ENCODE measurements at regions not wholly inside any gene's neighbourhood (a gene's known extent, or its start where the extent isn't known, plus 50 kb on each side); places are given as distances from the start of the nearest gene placed in this dataset.
A peak's percentile ranks its signal among the peaks of the same experiment; 100 is the strongest.

DNA sequence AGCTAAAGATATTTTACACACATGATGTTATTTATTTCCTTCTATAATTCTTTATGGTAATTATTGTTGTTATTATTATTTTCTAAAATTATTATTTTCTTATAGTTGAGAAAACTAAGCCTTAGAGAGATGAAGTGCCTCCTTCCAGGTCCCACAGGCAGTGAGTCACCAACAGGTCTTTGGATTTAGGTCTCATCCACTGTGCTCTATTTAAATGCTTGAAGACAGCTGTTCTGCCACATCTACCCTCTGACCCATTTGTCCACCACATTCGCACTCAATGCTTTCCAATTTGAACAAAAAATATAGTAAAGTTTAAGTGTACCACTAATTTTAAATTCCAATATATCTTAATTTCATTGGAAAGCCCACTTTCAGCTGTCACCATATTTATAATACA is 566.4 kb downstream of the PPARGC1A start:
- Histone ChIP-seq H3F3A (ENCODE audit: low read length, unreplicated experiment) (no peaks in the 10 kb centered on the region), H3K4me3 (ENCODE audit: low read length) (no peak overlapping the region), H2AFZ (ENCODE audit: low read length) (no peak overlapping the region), H3K27ac (ENCODE audit: low read length) (peak overlapping the region; percentile 43), H3K27me3 (ENCODE audit: low read length) (no peaks in the 10 kb centered on the region), H3K79me2 (ENCODE audit: low read length) (no peaks in the 10 kb centered on the region), H3K9me3 (ENCODE audit: low read length) (no peaks in the 10 kb centered on the region), H3K9me2 (replicated peaks; ENCODE audit: low read length) (no peaks in the 10 kb centered on the region), H3K9ac (ENCODE audit: low read length) (no peak overlapping the region), H3K36me3 (ENCODE audit: low read depth, low read length) (no peaks in the 10 kb centered on the region), H3K4me1 (ENCODE audit: insufficient read depth, low read length) (peaks cover 20% of the 10 kb centered on the region), H3K4me2 (ENCODE audit: low read length) (peak overlapping the region; percentile 23; the same call in 1 of the 2 replicates), H4K20me1 (ENCODE audit: low read length) (no peaks in the 10 kb centered on the region)
- ChIA-PET CTCF (no interaction called here), POLR2A (ENCODE audit: unreplicated experiment) (interaction anchor here (0.6 kb wide), 1 partner anchor 153 kb away, joined by 3 read pairs; no protein-coding TSS in a partner anchor)
- intact Hi-C loops (cut with micrococcal nuclease): no loop called here
- no TSS peak for BruUV-seq (replicated peaks)
- no peak for ATAC-seq
- TF ChIP-seq CTCF (conservative IDR thresholded peaks at IDR 0.05; ENCODE audit: low read depth, low read length) (no peak), EZH2 (IDR thresholded peaks at IDR 0.05; ENCODE audit: low read length, unreplicated experiment) (no peak), EZH2phosphoT487 (IDR thresholded peaks at IDR 0.05; ENCODE audit: borderline replicate concordance, low read length) (no peak)
- no peak for DNase-seq

GRCh38 chr4:23322732-23323131 is 567.1 kb downstream of the PPARGC1A start:
- BruUV-seq (replicated peaks): no TSS peak
- Histone ChIP-seq H3F3A (ENCODE audit: low read length, unreplicated experiment) (no peaks in the 10 kb centered on the region), H3K4me3 (ENCODE audit: low read length) (no peak overlapping the region), H3K9me3 (ENCODE audit: low read length) (no peaks in the 10 kb centered on the region), H3K79me2 (ENCODE audit: low read length) (no peaks in the 10 kb centered on the region), H3K9ac (ENCODE audit: low read length) (no peak overlapping the region), H2AFZ (ENCODE audit: low read length) (no peak overlapping the region), H3K9me2 (replicated peaks; ENCODE audit: low read length) (no peaks in the 10 kb centered on the region), H3K4me1 (ENCODE audit: insufficient read depth, low read length) (peaks cover 20% of the 10 kb centered on the region), H3K27me3 (ENCODE audit: low read length) (no peaks in the 10 kb centered on the region), H3K36me3 (ENCODE audit: low read depth, low read length) (no peaks in the 10 kb centered on the region), H3K27ac (ENCODE audit: low read length) (no peak overlapping the region), H4K20me1 (ENCODE audit: low read length) (no peaks in the 10 kb centered on the region), H3K4me2 (ENCODE audit: low read length) (no peak overlapping the region)
- DNase-seq: no peak
- ChIA-PET POLR2A (ENCODE audit: unreplicated experiment) (no interaction called here), CTCF (no interaction called here)
- no peak for TF ChIP-seq CTCF (conservative IDR thresholded peaks at IDR 0.05; ENCODE audit: low read depth, low read length)
- intact Hi-C loops (cut with micrococcal nuclease): no loop called here
- ATAC-seq: no peak

GRCh38 chr4:23320931-23321587 is 568.8 kb downstream of the PPARGC1A start:
- ChIA-PET CTCF (no interaction called here), POLR2A (ENCODE audit: unreplicated experiment) (no interaction called here)
- no peak overlapping the region for H2AFZ ChIP-seq (ENCODE audit: low read length)
- no peak overlapping the region for H3K27ac ChIP-seq (ENCODE audit: low read length)
- no peaks in the 10 kb centered on the region for H3K79me2 ChIP-seq (ENCODE audit: low read length)
- H3K36me3 ChIP-seq (ENCODE audit: low read depth, low read length): no peaks in the 10 kb centered on the region
- H3K9me3 ChIP-seq (ENCODE audit: low read length): no peaks in the 10 kb centered on the region
- TF ChIP-seq EZH2 (IDR thresholded peaks at IDR 0.05; ENCODE audit: low read length, unreplicated experiment): no peak
- no peak for TF ChIP-seq CTCF (conservative IDR thresholded peaks at IDR 0.05; ENCODE audit: low read depth, low read length)
- TF ChIP-seq EZH2phosphoT487 (IDR thresholded peaks at IDR 0.05; ENCODE audit: borderline replicate concordance, low read length): no peak
- no peaks in the 10 kb centered on the region for H4K20me1 ChIP-seq (ENCODE audit: low read length)
- BruUV-seq (replicated peaks): no TSS peak
- H3K9me2 ChIP-seq (replicated peaks; ENCODE audit: low read length): no peaks in the 10 kb centered on the region
- H3F3A ChIP-seq (ENCODE audit: low read length, unreplicated experiment): no peaks in the 10 kb centered on the region
- H3K4me2 ChIP-seq (ENCODE audit: low read length): no peak overlapping the region
- ATAC-seq: no peak
- H3K4me1 ChIP-seq (ENCODE audit: insufficient read depth, low read length): peaks cover 20% of the 10 kb centered on the region
- intact Hi-C loops (cut with micrococcal nuclease): no loop called here
- no peak overlapping the region for H3K9ac ChIP-seq (ENCODE audit: low read length)
- no peak overlapping the region for H3K4me3 ChIP-seq (ENCODE audit: low read length)
- no peaks in the 10 kb centered on the region for H3K27me3 ChIP-seq (ENCODE audit: low read length)
- no peak for DNase-seq

Data from PC-3 (cell line).